Esophagus squamous epithelium (tissue), 5 donors: ENCODE measurements at regions not wholly inside any gene's neighbourhood (a gene's known extent, or its start where the extent isn't known, plus 50 kb on each side); places are given as distances from the start of the nearest gene placed in this dataset.
A peak's percentile ranks its signal among the peaks of the same experiment; 100 is the strongest.

ENCODE experiments used
- DNase-seq: peaks from one replicate; lab custom pipeline; 2025; lab: John Stamatoyannopoulos, UW
- H3K27ac ChIP-seq, 4 donors: fragments of 200-600 bp; sonication (generic); one replicate each; pipeline ENCODE4 v1.5.1; 2016 to 2019; ENCODE audit warnings: mild to moderate bottlenecking in 1 of 4
- H3K27me3 ChIP-seq, 4 donors: fragments of 200-600 bp; sonication (generic); 1 replicate in 3 of 4; 2 replicates in 1 of 4; pipeline versions ENCODE4 v1.5.1 to v1.6.0; 2017 to 2021; ENCODE audit warnings: antibody characterized with exemption in 1 of 4
- H3K36me3 ChIP-seq, 3 donors: fragments of 200-600 bp; sonication (generic); one replicate each; pipeline ENCODE4 v1.5.1; 2016 to 2019
- H3K4me1 ChIP-seq, 3 donors: fragments of 200-600 bp; sonication (generic); one replicate each; pipeline ENCODE4 v1.5.1; 2017 to 2019
- H3K4me3 ChIP-seq, 4 donors: fragments of 200-600 bp; sonication (generic); 1 replicate in 3 of 4; 2 replicates in 1 of 4; pipeline ENCODE4 v1.5.1; 2016 to 2019; ENCODE audit warnings: mild to moderate bottlenecking in 2 of 4, moderate library complexity in 1 of 4
- H3K9me3 ChIP-seq, 3 donors: fragments of 200-600 bp; sonication (generic); one replicate each; pipeline ENCODE4 v1.5.1; 2016 to 2019
- CTCF ChIP-seq, 6 experiments: fragments of 450-650 bp in 4 of 6; fragments of 200-600 bp in 2 of 6; sonication (generic) in 2 of 6; IDR thresholded peaks; one replicate each; pipeline ENCODE4 v1.5.1; 2016 to 2019; ENCODE audit warnings: antibody characterized with exemption in 6 of 6, mild to moderate bottlenecking in 4 of 6, moderate library complexity in 4 of 6
- POLR2A ChIP-seq, 4 donors: fragments of 450-650 bp; IDR thresholded peaks; one replicate each; pipeline ENCODE4 v1.6.1; 2017; ENCODE audit warnings: antibody characterized with exemption in 4 of 4, mild to moderate bottlenecking in 4 of 4, moderate library complexity in 3 of 4
- WGBS, 2 donors: methylation state at CpG; one replicate each; pipeline ENCODE4 v1.1.5; 2018; 5-methylcytosine and 5-hydroxymethylcytosine counted together
- intact Hi-C: fragments of 100-400 bp; cut with DNase I; formaldehyde crosslinking; loops from one replicate; pipeline ENCODE4 v1.15.0; 2022
- donor health status: DM: yes; HTN: yes; CAD: no.

DNA sequence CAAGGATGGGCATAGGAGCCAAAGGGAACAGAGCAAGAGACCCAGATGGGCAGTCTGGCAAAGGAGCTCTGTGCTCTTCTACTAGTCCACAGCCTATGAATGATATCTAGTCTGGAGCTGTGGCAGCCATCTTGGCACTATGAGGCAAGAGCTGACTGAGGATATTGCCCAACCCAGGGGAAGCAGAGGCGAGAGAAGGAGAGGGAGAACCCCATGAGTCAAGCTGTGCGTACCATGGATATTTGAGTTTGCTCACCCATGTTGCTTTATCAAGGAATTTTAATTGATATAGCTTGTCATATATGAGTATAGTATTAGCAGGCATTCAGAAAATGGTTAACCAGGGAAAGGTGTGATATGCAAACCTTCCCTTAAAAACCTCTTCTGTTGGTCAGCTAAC is 420.9 kb downstream of the PRDM2 start:
- Histone ChIP-seq H3K27me3 (peaks cover 0 to 4% (median 0%) of the 10 kb centered on the region in 4 donors), H3K27ac (no peak overlapping the region), H3K9me3 (peaks cover 0 to 4% (median 0%) of the 10 kb centered on the region in 3 donors), H3K36me3 (no peaks in the 10 kb centered on the region), H3K4me1 (no peaks in the 10 kb centered on the region), H3K4me3 (no peak overlapping the region)
- 54 to 72% methylated on average over 2 of the region's 2 CpGs for WGBS, 2 donors
- intact Hi-C loops, result no loop called here
- no peak for DNase-seq
- no peak for TF ChIP-seq CTCF (IDR thresholded peaks at IDR 0.05)
- TF ChIP-seq POLR2A (IDR thresholded peaks at IDR 0.05), result no peak

DNA sequence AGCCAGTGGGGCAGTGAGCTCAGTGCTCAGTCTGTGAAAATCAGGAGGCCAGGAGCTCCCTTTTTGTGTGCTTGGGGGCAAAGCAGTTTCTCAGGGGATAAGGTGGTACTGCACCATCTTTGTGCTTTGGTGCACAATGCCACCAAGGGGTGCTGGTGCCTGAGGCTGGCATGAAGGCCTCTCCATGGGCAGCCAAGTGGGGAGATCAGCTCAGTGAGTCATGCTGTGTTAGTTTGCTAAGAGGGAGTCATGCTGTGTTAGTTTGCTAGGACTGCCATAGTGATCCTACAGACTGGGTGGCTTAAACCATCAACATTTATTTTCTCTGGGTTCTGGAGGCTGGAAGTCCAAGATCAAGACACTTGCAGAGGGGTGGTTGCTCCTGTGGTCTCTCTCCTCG is 428.1 kb downstream of the PRDM2 start:
- intact Hi-C loops, result no loop called here
- Histone ChIP-seq H3K36me3 (no peaks in the 10 kb centered on the region), H3K4me1 (no peaks in the 10 kb centered on the region), H3K4me3 (no peak overlapping the region), H3K27me3 (no peaks in the 10 kb centered on the region), H3K27ac (no peak overlapping the region), H3K9me3 (no peaks in the 10 kb centered on the region)
- no peak for DNase-seq
- TF ChIP-seq CTCF (IDR thresholded peaks at IDR 0.05), result peak in 1 of 6 experiments; percentile 26
- TF ChIP-seq POLR2A (IDR thresholded peaks at IDR 0.05), result no peak
- 91 to 100% methylated on average over 1 of the region's 1 CpG for WGBS, 2 donors

GRCh38 chr1:14129009-14129408 is 429.0 kb downstream of the PRDM2 start:
- 78 to 82% methylated on average over 2 of the region's 2 CpGs for WGBS, 2 donors
- Histone ChIP-seq H3K27me3 (no peaks in the 10 kb centered on the region), H3K9me3 (no peaks in the 10 kb centered on the region), H3K36me3 (no peaks in the 10 kb centered on the region), H3K4me1 (no peaks in the 10 kb centered on the region), H3K27ac (no peak overlapping the region), H3K4me3 (no peak overlapping the region)
- TF ChIP-seq CTCF (IDR thresholded peaks at IDR 0.05), result no peak
- no peak for TF ChIP-seq POLR2A (IDR thresholded peaks at IDR 0.05)
- no peak for DNase-seq
- intact Hi-C loops, result no loop called here

GRCh38 chr1:14135070-14135469 is 435.1 kb downstream of the PRDM2 start:
- no peak overlapping the region for H3K4me3 ChIP-seq
- WGBS, 2 donors, result 21 to 51% methylated on average over 2 of the region's 2 CpGs

More at GRCh38 chr1:14135070-14135469, 435.1 kb downstream of the PRDM2 start:
- no peaks in the 10 kb centered on the region for H3K9me3 ChIP-seq
- peaks cover 0 to 53% (median 29%) of the 10 kb centered on the region in 3 donors for H3K4me1 ChIP-seq
- no peak for DNase-seq
- TF ChIP-seq POLR2A (IDR thresholded peaks at IDR 0.05) (no peak), CTCF (IDR thresholded peaks at IDR 0.05) (no peak)
- no peaks in the 10 kb centered on the region for H3K36me3 ChIP-seq
- H3K27me3 ChIP-seq, result no peaks in the 10 kb centered on the region
- H3K27ac ChIP-seq, result peak overlapping the region in 2 of 4 donors; percentile 34 to 38
- intact Hi-C loops, result loop anchor here (10.0 kb wide), 1 partner anchor 160 kb away; no protein-coding TSS in a partner anchor
